A549 (cell line): ENCODE measurements at regions not wholly inside any gene's neighbourhood (a gene's known extent, or its start where the extent isn't known, plus 50 kb on each side); places are given as distances from the start of the nearest gene placed in this dataset.

Experiments
- CEBPB ChIP-seq, 2 experiments: fragments of >200 bp in 1 of 2; sonication (Bioruptor Twin) in 1 of 2; formaldehyde crosslinking in 1 of 2; IDR thresholded peaks; 2 replicates each; pipeline ENCODE4 v1.6.1; 2012 to 2016
- CTCF ChIP-seq: fragments of >200 bp; sonication (Bioruptor Twin); formaldehyde crosslinking; IDR thresholded peaks from 3 replicates; pipeline ENCODE4 v1.5.1; 2016
- E2F6 ChIP-seq: IDR thresholded peaks from 2 replicates; pipeline ENCODE4 v1.6.1; 2012; ENCODE audit warnings: low read depth, borderline replicate concordance
- EHMT2 ChIP-seq: fragments of 200-600 bp; sonication (generic); IDR thresholded peaks from 2 replicates; pipeline ENCODE4 v1.6.1; 2016; ENCODE audit warnings: antibody characterized with exemption, low read depth, mild to moderate bottlenecking, moderate library complexity
- EP300 ChIP-seq, 2 experiments: fragments of >200 bp; sonication (Bioruptor Twin); formaldehyde crosslinking; IDR thresholded peaks; 2 replicates in 1 of 2; 3 replicates in 1 of 2; pipeline ENCODE4 v1.6.1; 2016 to 2017
- HDAC2 ChIP-seq: fragments of 200-600 bp; sonication (generic); IDR thresholded peaks from 2 replicates; pipeline ENCODE4 v1.6.1; 2016
- HOXA7 ChIP-seq: fragments of 250-450 bp; sonication (Bioruptor Pico); IDR thresholded peaks from 2 replicates; pipeline ENCODE4 v1.5.0; 2020; ENCODE audit warnings: mild to moderate bottlenecking, moderate library complexity
- JUN ChIP-seq, 2 experiments: fragments of >200 bp; sonication (Bioruptor Twin); formaldehyde crosslinking; IDR thresholded peaks; 2 replicates in 1 of 2; 3 replicates in 1 of 2; pipeline ENCODE4 v1.6.1; 2016 to 2017
- MAX ChIP-seq: IDR thresholded peaks from 2 replicates; pipeline ENCODE4 v1.6.1; 2012
- POLR2A ChIP-seq: IDR thresholded peaks from 2 replicates; pipeline ENCODE4 v1.6.1; 2012; ENCODE audit warnings: mild to moderate bottlenecking, low read length
- RCOR1 ChIP-seq: fragments of 150-350 bp; IDR thresholded peaks from 2 replicates; pipeline ENCODE4 v1.6.1; 2014; ENCODE audit warnings: antibody characterized with exemption, low read length, low read depth
- REST ChIP-seq: fragments of 200-600 bp; sonication (generic); IDR thresholded peaks from 2 replicates; pipeline ENCODE4 v1.6.1; 2016; ENCODE audit warnings: antibody characterized with exemption, mild to moderate bottlenecking, moderate library complexity
- RNF2 ChIP-seq: fragments of 200-600 bp; sonication (generic); IDR thresholded peaks from 2 replicates; pipeline ENCODE4 v1.6.1; 2016; ENCODE audit warnings: low read depth, mild to moderate bottlenecking, antibody characterized with exemption, moderate library complexity, borderline replicate concordance
- ZFP36 ChIP-seq: fragments of 450-650 bp; IDR thresholded peaks from 2 replicates; pipeline ENCODE4 v1.6.1; 2014; ENCODE audit warnings: borderline replicate concordance; ENCODE audit not compliant: partially characterized antibody

GRCh38 chr5:165448753-165449152 lies 1943.3 kb downstream of the MAT2B start:
- TF ChIP-seq RNF2, result no peak
- no peak for TF ChIP-seq POLR2A
- TF ChIP-seq CTCF, result no peak
- TF ChIP-seq CEBPB (IDR thresholded peaks at IDR 0.05), result no peak
- no peak for TF ChIP-seq EP300 (IDR thresholded peaks at IDR 0.05)
- no peak for TF ChIP-seq HOXA7 (CRISPR knock-in tag)
- no peak for TF ChIP-seq HDAC2
- no peak for TF ChIP-seq JUN (IDR thresholded peaks at IDR 0.05)
- no peak for TF ChIP-seq REST
- no peak for TF ChIP-seq E2F6
- TF ChIP-seq EHMT2, result no peak
- TF ChIP-seq RCOR1, result no peak
- TF ChIP-seq MAX, result no peak
- TF ChIP-seq ZFP36, result no peak
